Liver (tissue), 3 donors: ENCODE measurements at regions not wholly inside any gene's neighbourhood (a gene's known extent, or its start where the extent isn't known, plus 50 kb on each side); places are given as distances from the start of the nearest gene placed in this dataset.

Experiments
- EGR1 ChIP-seq, 2 donors: IDR thresholded peaks; 2 replicates each; pipeline ENCODE4 v1.6.1; 2016 to 2018; ENCODE audit warnings: antibody characterized with exemption in 2 of 2, low read depth in 2 of 2
- GABPA ChIP-seq, 2 donors: IDR thresholded peaks in 1 of 2; conservative IDR thresholded peaks in 1 of 2; 2 replicates each; pipeline ENCODE4 v1.6.1; 2016; ENCODE audit warnings: antibody characterized with exemption in 2 of 2, mild to moderate bottlenecking in 1 of 2, moderate library complexity in 1 of 2
- HNF4A ChIP-seq, 2 donors: conservative IDR thresholded peaks; 2 replicates each; pipeline ENCODE4 v1.6.1; 2016; ENCODE audit warnings: antibody characterized with exemption in 2 of 2, mild to moderate bottlenecking in 2 of 2
- HNF4G ChIP-seq: IDR thresholded peaks from 2 replicates; pipeline ENCODE4 v1.6.1; 2016; ENCODE audit warnings: antibody characterized with exemption
- JUND ChIP-seq, 2 donors: IDR thresholded peaks; 2 replicates each; pipeline ENCODE4 v1.6.1; 2016; ENCODE audit warnings: antibody characterized with exemption in 2 of 2
- NR2F2 ChIP-seq: IDR thresholded peaks from 2 replicates; pipeline ENCODE4 v1.6.1; 2016; ENCODE audit warnings: antibody characterized with exemption
- RAD21 ChIP-seq, 2 donors: IDR thresholded peaks; 2 replicates each; pipeline ENCODE4 v1.6.1; 2016; ENCODE audit warnings: antibody characterized with exemption in 2 of 2, mild to moderate bottlenecking in 2 of 2
- RXRA ChIP-seq, 2 donors: IDR thresholded peaks; 2 replicates each; pipeline ENCODE4 v1.6.1; 2017 to 2018; ENCODE audit warnings: antibody characterized with exemption in 2 of 2, mild to moderate bottlenecking in 1 of 2
- SP1 ChIP-seq: IDR thresholded peaks from 2 replicates; pipeline ENCODE4 v1.6.1; 2018; ENCODE audit warnings: antibody characterized with exemption, mild to moderate bottlenecking
- TAF1 ChIP-seq: conservative IDR thresholded peaks from 2 replicates; pipeline ENCODE4 v1.6.1; 2016; ENCODE audit warnings: antibody characterized with exemption, mild to moderate bottlenecking
- TF ChIP-seq, protein P1 (sequence below): fragments of 150-350 bp; IDR thresholded peaks from 2 replicates; pipeline ENCODE4 v1.5.1; 2017; ENCODE audit warnings: improper control_type of control experiment, low read depth, low read length; ENCODE audit not compliant: missing input control
- TF ChIP-seq, protein P2 (sequence below): IDR thresholded peaks from 2 replicates; pipeline ENCODE4 v1.6.1; 2016; ENCODE audit warnings: antibody characterized with exemption, mild to moderate bottlenecking
- TF ChIP-seq, protein P3 (sequence below): IDR thresholded peaks from 2 replicates; pipeline ENCODE4 v1.6.1; 2016; ENCODE audit warnings: antibody characterized with exemption
- TF ChIP-seq, protein P4 (sequence below): IDR thresholded peaks from 2 replicates; pipeline ENCODE4 v1.6.1; 2016; ENCODE audit warnings: antibody characterized with exemption
- donor health status: healthy.
- donor health status: healthy.

DNA sequence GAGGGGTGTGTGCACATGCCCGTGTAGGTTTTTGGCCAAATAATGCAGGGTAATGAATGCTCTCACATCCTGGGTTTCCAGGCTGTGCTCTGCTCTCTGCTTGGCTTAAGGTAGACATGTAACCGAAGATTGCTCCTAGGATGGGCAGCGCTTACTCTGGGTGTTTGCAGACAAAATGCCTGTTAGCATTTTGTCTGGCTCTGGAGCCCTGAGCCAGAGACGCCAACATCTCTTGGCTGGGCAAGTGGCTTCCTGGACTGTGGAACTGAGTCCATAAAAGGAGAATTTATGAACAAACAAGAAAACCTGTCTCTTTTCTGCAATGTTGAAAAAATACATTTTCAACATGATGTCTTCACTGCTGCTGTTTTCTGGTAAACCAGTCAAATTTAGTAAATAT is 96.0 kb upstream of the TSPAN2 start:
- TF ChIP-seq, protein P1, sequence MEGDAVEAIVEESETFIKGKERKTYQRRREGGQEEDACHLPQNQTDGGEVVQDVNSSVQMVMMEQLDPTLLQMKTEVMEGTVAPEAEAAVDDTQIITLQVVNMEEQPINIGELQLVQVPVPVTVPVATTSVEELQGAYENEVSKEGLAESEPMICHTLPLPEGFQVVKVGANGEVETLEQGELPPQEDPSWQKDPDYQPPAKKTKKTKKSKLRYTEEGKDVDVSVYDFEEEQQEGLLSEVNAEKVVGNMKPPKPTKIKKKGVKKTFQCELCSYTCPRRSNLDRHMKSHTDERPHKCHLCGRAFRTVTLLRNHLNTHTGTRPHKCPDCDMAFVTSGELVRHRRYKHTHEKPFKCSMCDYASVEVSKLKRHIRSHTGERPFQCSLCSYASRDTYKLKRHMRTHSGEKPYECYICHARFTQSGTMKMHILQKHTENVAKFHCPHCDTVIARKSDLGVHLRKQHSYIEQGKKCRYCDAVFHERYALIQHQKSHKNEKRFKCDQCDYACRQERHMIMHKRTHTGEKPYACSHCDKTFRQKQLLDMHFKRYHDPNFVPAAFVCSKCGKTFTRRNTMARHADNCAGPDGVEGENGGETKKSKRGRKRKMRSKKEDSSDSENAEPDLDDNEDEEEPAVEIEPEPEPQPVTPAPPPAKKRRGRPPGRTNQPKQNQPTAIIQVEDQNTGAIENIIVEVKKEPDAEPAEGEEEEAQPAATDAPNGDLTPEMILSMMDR, result no peak
- TF ChIP-seq, protein P2, sequence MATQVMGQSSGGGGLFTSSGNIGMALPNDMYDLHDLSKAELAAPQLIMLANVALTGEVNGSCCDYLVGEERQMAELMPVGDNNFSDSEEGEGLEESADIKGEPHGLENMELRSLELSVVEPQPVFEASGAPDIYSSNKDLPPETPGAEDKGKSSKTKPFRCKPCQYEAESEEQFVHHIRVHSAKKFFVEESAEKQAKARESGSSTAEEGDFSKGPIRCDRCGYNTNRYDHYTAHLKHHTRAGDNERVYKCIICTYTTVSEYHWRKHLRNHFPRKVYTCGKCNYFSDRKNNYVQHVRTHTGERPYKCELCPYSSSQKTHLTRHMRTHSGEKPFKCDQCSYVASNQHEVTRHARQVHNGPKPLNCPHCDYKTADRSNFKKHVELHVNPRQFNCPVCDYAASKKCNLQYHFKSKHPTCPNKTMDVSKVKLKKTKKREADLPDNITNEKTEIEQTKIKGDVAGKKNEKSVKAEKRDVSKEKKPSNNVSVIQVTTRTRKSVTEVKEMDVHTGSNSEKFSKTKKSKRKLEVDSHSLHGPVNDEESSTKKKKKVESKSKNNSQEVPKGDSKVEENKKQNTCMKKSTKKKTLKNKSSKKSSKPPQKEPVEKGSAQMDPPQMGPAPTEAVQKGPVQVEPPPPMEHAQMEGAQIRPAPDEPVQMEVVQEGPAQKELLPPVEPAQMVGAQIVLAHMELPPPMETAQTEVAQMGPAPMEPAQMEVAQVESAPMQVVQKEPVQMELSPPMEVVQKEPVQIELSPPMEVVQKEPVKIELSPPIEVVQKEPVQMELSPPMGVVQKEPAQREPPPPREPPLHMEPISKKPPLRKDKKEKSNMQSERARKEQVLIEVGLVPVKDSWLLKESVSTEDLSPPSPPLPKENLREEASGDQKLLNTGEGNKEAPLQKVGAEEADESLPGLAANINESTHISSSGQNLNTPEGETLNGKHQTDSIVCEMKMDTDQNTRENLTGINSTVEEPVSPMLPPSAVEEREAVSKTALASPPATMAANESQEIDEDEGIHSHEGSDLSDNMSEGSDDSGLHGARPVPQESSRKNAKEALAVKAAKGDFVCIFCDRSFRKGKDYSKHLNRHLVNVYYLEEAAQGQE, result no peak
- TF ChIP-seq SP1, result no peak
- TF ChIP-seq TAF1, result no peak
- TF ChIP-seq, protein P3, sequence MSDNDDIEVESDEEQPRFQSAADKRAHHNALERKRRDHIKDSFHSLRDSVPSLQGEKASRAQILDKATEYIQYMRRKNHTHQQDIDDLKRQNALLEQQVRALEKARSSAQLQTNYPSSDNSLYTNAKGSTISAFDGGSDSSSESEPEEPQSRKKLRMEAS, result no peak
- TF ChIP-seq HNF4A (conservative IDR thresholded peaks at IDR 0.05), result peak in 1 of 2 donors; percentile 38
- TF ChIP-seq RAD21 (IDR thresholded peaks at IDR 0.05), result no peak
- no peak for TF ChIP-seq GABPA (IDR thresholded peaks at IDR 0.05 in 1 of 2, conservative IDR thresholded peaks at IDR 0.05 in 1 of 2)
- TF ChIP-seq RXRA (IDR thresholded peaks at IDR 0.05), result no peak
- no peak for TF ChIP-seq NR2F2
- TF ChIP-seq, protein P4, sequence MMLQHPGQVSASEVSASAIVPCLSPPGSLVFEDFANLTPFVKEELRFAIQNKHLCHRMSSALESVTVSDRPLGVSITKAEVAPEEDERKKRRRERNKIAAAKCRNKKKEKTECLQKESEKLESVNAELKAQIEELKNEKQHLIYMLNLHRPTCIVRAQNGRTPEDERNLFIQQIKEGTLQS, result no peak
- TF ChIP-seq EGR1 (IDR thresholded peaks at IDR 0.05; ENCODE audit: low read depth in 2 of 2), result no peak
- no peak for TF ChIP-seq JUND (IDR thresholded peaks at IDR 0.05)
- TF ChIP-seq HNF4G, result no peak
